HepG2 (cell line): ENCODE measurements at regions not wholly inside any gene's neighbourhood (a gene's known extent, or its start where the extent isn't known, plus 50 kb on each side); places are given as distances from the start of the nearest gene placed in this dataset.

Source experiments
- AKNA ChIP-seq: sonication (generic); formaldehyde crosslinking; IDR thresholded peaks from 2 replicates; pipeline ENCODE4 v1.4.0; 2020; ENCODE audit warnings: missing genetic modification reagents, borderline replicate concordance
- CBX2 ChIP-seq, 2 experiments: fragments of 200-600 bp in 1 of 2; sonication (generic); formaldehyde crosslinking in 1 of 2; IDR thresholded peaks; 2 replicates each; pipeline versions ENCODE4 v1.7.0 to v1.8.1; 2018 to 2022; ENCODE audit warnings: low read depth in 2 of 2, low read length in 1 of 2, mild to moderate bottlenecking in 1 of 2, missing genetic modification reagents in 1 of 2
- HDAC6 ChIP-seq: fragments of 200-600 bp; sonication (generic); IDR thresholded peaks from 2 replicates; pipeline ENCODE4 v1.7.0; 2017; ENCODE audit warnings: mild to moderate bottlenecking, antibody characterized with exemption, low read length, low read depth
- KMT2B ChIP-seq: IDR thresholded peaks from 2 replicates; pipeline ENCODE4 v1.6.1; 2016; ENCODE audit warnings: missing genetic modification reagents, missing compliant biosample characterization
- MAFF ChIP-seq: IDR thresholded peaks from 2 replicates; pipeline ENCODE4 v1.6.1; 2011; ENCODE audit warnings: low read depth, low read length, improper control_type of control experiment
- POLR2AphosphoS5 ChIP-seq: IDR thresholded peaks from 2 replicates; pipeline ENCODE4 v1.6.1; 2012; ENCODE audit warnings: low read depth, low read length
- YY1 ChIP-seq: IDR thresholded peaks from 2 replicates; pipeline ENCODE4 v1.6.1; 2011; ENCODE audit warnings: low read length, low read depth, moderate library complexity, mild to moderate bottlenecking; ENCODE audit not compliant: insufficient read depth, insufficient replicate concordance
- ZKSCAN1 ChIP-seq: fragments of 150-350 bp; IDR thresholded peaks from 2 replicates; pipeline ENCODE4 v1.6.1; 2014; ENCODE audit warnings: low read length
- ZNF569 ChIP-seq: sonication (generic); formaldehyde crosslinking; IDR thresholded peaks from 2 replicates; pipeline ENCODE4 v1.5.0; 2020; ENCODE audit warnings: mild to moderate bottlenecking, missing genetic modification reagents, moderate library complexity, borderline replicate concordance
- ZSCAN22 ChIP-seq: sonication (generic); formaldehyde crosslinking; IDR thresholded peaks from 2 replicates; pipeline ENCODE4 v1.4.0; 2020; ENCODE audit warnings: mild to moderate bottlenecking, missing genetic modification reagents
- TF ChIP-seq, protein P1 (sequence below): IDR thresholded peaks from 2 replicates; pipeline ENCODE4 v1.6.1; 2012; ENCODE audit warnings: inconsistent platforms
- TF ChIP-seq, protein P2 (sequence below): sonication (generic); formaldehyde crosslinking; IDR thresholded peaks from 2 replicates; pipeline ENCODE4 v1.4.0; 2020; ENCODE audit warnings: missing genetic modification reagents

- TF ChIP-seq MAFF (no peak), AKNA (CRISPR knock-in tag) (no peak), ZKSCAN1 (no peak), YY1 (no peak), CBX2 (IDR thresholded peaks at IDR 0.05; ENCODE audit: low read depth, low read length) (no peak), CBX2 (CRISPR knock-in tag; IDR thresholded peaks at IDR 0.05; ENCODE audit: low read depth) (no peak), KMT2B (no peak), HDAC6 (no peak), ZNF569 (CRISPR knock-in tag) (no peak), ZSCAN22 (CRISPR knock-in tag) (no peak), POLR2AphosphoS5 (no peak)
- TF ChIP-seq, protein P1, sequence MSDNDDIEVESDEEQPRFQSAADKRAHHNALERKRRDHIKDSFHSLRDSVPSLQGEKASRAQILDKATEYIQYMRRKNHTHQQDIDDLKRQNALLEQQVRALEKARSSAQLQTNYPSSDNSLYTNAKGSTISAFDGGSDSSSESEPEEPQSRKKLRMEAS = no peak
- TF ChIP-seq, protein P2, sequence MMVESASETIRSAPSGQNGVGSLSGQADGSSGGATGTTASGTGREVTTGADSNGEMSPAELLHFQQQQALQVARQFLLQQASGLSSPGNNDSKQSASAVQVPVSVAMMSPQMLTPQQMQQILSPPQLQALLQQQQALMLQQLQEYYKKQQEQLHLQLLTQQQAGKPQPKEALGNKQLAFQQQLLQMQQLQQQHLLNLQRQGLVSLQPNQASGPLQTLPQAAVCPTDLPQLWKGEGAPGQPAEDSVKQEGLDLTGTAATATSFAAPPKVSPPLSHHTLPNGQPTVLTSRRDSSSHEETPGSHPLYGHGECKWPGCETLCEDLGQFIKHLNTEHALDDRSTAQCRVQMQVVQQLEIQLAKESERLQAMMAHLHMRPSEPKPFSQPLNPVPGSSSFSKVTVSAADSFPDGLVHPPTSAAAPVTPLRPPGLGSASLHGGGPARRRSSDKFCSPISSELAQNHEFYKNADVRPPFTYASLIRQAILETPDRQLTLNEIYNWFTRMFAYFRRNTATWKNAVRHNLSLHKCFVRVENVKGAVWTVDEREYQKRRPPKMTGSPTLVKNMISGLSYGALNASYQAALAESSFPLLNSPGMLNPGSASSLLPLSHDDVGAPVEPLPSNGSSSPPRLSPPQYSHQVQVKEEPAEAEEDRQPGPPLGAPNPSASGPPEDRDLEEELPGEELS (CRISPR knock-in tag) = no peak
Observed at GRCh38 chr2:186405842-186406241, 80.2 kb upstream of the ZC3H15 start.
